PC-3 (cell line): ENCODE measurements at regions not wholly inside any gene's neighbourhood (a gene's known extent, or its start where the extent isn't known, plus 50 kb on each side); places are given as distances from the start of the nearest gene placed in this dataset.

Experiments
- CTCF ChIP-seq: fragments of 300-600 bp; sonication (generic); conservative IDR thresholded peaks from 2 replicates; pipeline ENCODE4 v1.5.1; 2017; ENCODE audit warnings: antibody characterized with exemption, low read depth, mild to moderate bottlenecking, low read length
- EZH2 ChIP-seq: fragments of 300-600 bp; sonication (generic); IDR thresholded peaks from one replicate; pipeline ENCODE4 v1.6.1; 2017; ENCODE audit warnings: antibody characterized with exemption, mild to moderate bottlenecking, low read length; ENCODE audit not compliant: unreplicated experiment

GRCh38 chr1:58902830-58903513, 119.1 kb upstream of the JUN start:
- TF ChIP-seq CTCF (no peak), EZH2 (no peak)
